ENCODE measurements at regions not wholly inside any gene's neighbourhood (a gene's known extent, or its start where the extent isn't known, plus 50 kb on each side); places are given as distances from the start of the nearest gene placed in this dataset.
"Not testable (repeated sequence)": the region's sequence is repeated elsewhere in the genome, so short reads cannot be mapped to it uniquely, and the experiment has no call there.

- not testable (repeated sequence) for H3K4me1 ChIP-seq (ENCODE audit: low read depth); DNase-seq (ENCODE audit: low read depth in 1 of 2, low spot score in 1 of 2); H3K27me3 ChIP-seq; H3K27ac ChIP-seq; H3K36me3 ChIP-seq; H3K4me3 ChIP-seq; H3K9me3 ChIP-seq (ENCODE audit: low read depth)
These were observed 152.8 kb upstream of the PLGLB1 start for GRCh38 chr2:87174454-87174853.

- not testable (repeated sequence) for H3K9me3 ChIP-seq (ENCODE audit: low read depth); DNase-seq (ENCODE audit: low read depth in 1 of 2, low spot score in 1 of 2); H3K27me3 ChIP-seq; H3K27ac ChIP-seq; H3K4me3 ChIP-seq; H3K4me1 ChIP-seq (ENCODE audit: low read depth); H3K36me3 ChIP-seq
These were observed 161.7 kb upstream of the PLGLB1 start for GRCh38 chr2:87183373-87183772.

GRCh38 chr2:87184260-87184659 is 162.6 kb upstream of the PLGLB1 start:
- not testable (repeated sequence) for DNase-seq (ENCODE audit: low read depth in 1 of 2, low spot score in 1 of 2); H3K27me3 ChIP-seq; H3K4me1 ChIP-seq (ENCODE audit: low read depth); H3K36me3 ChIP-seq; H3K27ac ChIP-seq; H3K4me3 ChIP-seq; H3K9me3 ChIP-seq (ENCODE audit: low read depth)

- not testable (repeated sequence) for H3K27ac ChIP-seq; DNase-seq (ENCODE audit: low read depth in 1 of 2, low spot score in 1 of 2); H3K4me3 ChIP-seq; H3K36me3 ChIP-seq; H3K4me1 ChIP-seq (ENCODE audit: low read depth); H3K9me3 ChIP-seq (ENCODE audit: low read depth); H3K27me3 ChIP-seq
These were observed 167.6 kb upstream of the PLGLB1 start for GRCh38 chr2:87189214-87189613.

GRCh38 chr2:87193336-87193735 is 171.7 kb upstream of the PLGLB1 start:
- H3K9me3 ChIP-seq (ENCODE audit: low read depth); H3K27ac ChIP-seq; H3K4me3 ChIP-seq; H3K27me3 ChIP-seq; H3K36me3 ChIP-seq; DNase-seq (ENCODE audit: low read depth in 1 of 2, low spot score in 1 of 2); H3K4me1 ChIP-seq (ENCODE audit: low read depth): not testable (repeated sequence)

GRCh38 chr2:87194254-87194999 is 172.8 kb upstream of the PLGLB1 start:
- H3K27me3 ChIP-seq; H3K36me3 ChIP-seq; H3K4me1 ChIP-seq (ENCODE audit: low read depth); DNase-seq (ENCODE audit: low read depth in 1 of 2, low spot score in 1 of 2); H3K27ac ChIP-seq; H3K9me3 ChIP-seq (ENCODE audit: low read depth); H3K4me3 ChIP-seq: not testable (repeated sequence)

- H3K27ac ChIP-seq; H3K36me3 ChIP-seq; H3K4me3 ChIP-seq; H3K27me3 ChIP-seq; DNase-seq (ENCODE audit: low read depth in 1 of 2, low spot score in 1 of 2); H3K4me1 ChIP-seq (ENCODE audit: low read depth); H3K9me3 ChIP-seq (ENCODE audit: low read depth): not testable (repeated sequence)
These were observed 175.2 kb upstream of the PLGLB1 start for GRCh38 chr2:87196720-87197388.

GRCh38 chr2:87198422-87198821 is 176.8 kb upstream of the PLGLB1 start:
- not testable (repeated sequence) for H3K4me3 ChIP-seq; H3K36me3 ChIP-seq; H3K4me1 ChIP-seq (ENCODE audit: low read depth); H3K27me3 ChIP-seq; H3K27ac ChIP-seq; H3K9me3 ChIP-seq (ENCODE audit: low read depth); DNase-seq (ENCODE audit: low read depth in 1 of 2, low spot score in 1 of 2)

- not testable (repeated sequence) for H3K36me3 ChIP-seq; DNase-seq (ENCODE audit: low read depth in 1 of 2, low spot score in 1 of 2); H3K4me3 ChIP-seq; H3K4me1 ChIP-seq (ENCODE audit: low read depth); H3K9me3 ChIP-seq (ENCODE audit: low read depth); H3K27me3 ChIP-seq; H3K27ac ChIP-seq
These were observed 177.6 kb upstream of the PLGLB1 start for GRCh38 chr2:87199228-87199627.

GRCh38 chr2:87204569-87205147 is 183.0 kb upstream of the PLGLB1 start:
- not testable (repeated sequence) for H3K4me1 ChIP-seq (ENCODE audit: low read depth); H3K27me3 ChIP-seq; H3K4me3 ChIP-seq; H3K36me3 ChIP-seq; DNase-seq (ENCODE audit: low read depth in 1 of 2, low spot score in 1 of 2); H3K27ac ChIP-seq; H3K9me3 ChIP-seq (ENCODE audit: low read depth)

GRCh38 chr2:87212938-87213337 is 191.3 kb upstream of the PLGLB1 start:
- not testable (repeated sequence) for H3K4me3 ChIP-seq, H3K36me3 ChIP-seq

GRCh38 chr2:87217005-87217404 is 195.4 kb upstream of the PLGLB1 start:
- H3K9me3 ChIP-seq (ENCODE audit: low read depth); H3K4me1 ChIP-seq (ENCODE audit: low read depth); H3K27ac ChIP-seq; H3K4me3 ChIP-seq; H3K27me3 ChIP-seq; H3K36me3 ChIP-seq; DNase-seq (ENCODE audit: low read depth in 1 of 2, low spot score in 1 of 2): not testable (repeated sequence)

More at GRCh38 chr2:87212938-87213337, 191.3 kb upstream of the PLGLB1 start:
- not testable (repeated sequence) for H3K9me3 ChIP-seq (ENCODE audit: low read depth); H3K4me1 ChIP-seq (ENCODE audit: low read depth); H3K27ac ChIP-seq; DNase-seq (ENCODE audit: low read depth in 1 of 2, low spot score in 1 of 2); H3K27me3 ChIP-seq
